HFFc6 (cell line): ENCODE measurements at regions not wholly inside any gene's neighbourhood (a gene's known extent, or its start where the extent isn't known, plus 50 kb on each side); places are given as distances from the start of the nearest gene placed in this dataset.
"Not testable (repeated sequence)": the region's sequence is repeated elsewhere in the genome, so short reads cannot be mapped to it uniquely, and the experiment has no call there.

Experiments
- DNase-seq: peaks from one replicate; pipeline ENCODE4 v3.0.0-alpha.2; 2018
- H3K27ac Mint-ChIP-seq: 2 replicates; pipeline ENCODE4 v1.8.0; 2020; ENCODE audit warnings: mild to moderate bottlenecking, mixed read lengths
- H3K27me3 Mint-ChIP-seq: 2 replicates; pipeline ENCODE4 v1.8.0; 2021; ENCODE audit warnings: mild to moderate bottlenecking, moderate library complexity, mixed read lengths; ENCODE audit not compliant: insufficient read depth
- H3K36me3 Mint-ChIP-seq: 2 replicates; pipeline ENCODE4 v1.8.0; 2021; ENCODE audit warnings: low read depth, mixed read lengths
- H3K4me1 Mint-ChIP-seq: 2 replicates; pipeline ENCODE4 v1.8.0; 2020; ENCODE audit warnings: low read depth, mixed read lengths
- H3K4me3 Mint-ChIP-seq: 2 replicates; pipeline ENCODE4 v1.8.0; 2020; ENCODE audit warnings: mild to moderate bottlenecking, moderate library complexity, mixed read lengths
- H3K9me3 Mint-ChIP-seq: 2 replicates; pipeline ENCODE4 v1.8.0; 2020; ENCODE audit warnings: mild to moderate bottlenecking, mixed read lengths
- CTCF ChIP-seq: fragments of 200-600 bp; sonication (generic); IDR thresholded peaks from 2 replicates; pipeline ENCODE4 v1.5.0; 2021; ENCODE audit warnings: antibody characterized with exemption, mild to moderate bottlenecking

GRCh38 chr15:77901921-77902750 lies 175.4 kb downstream of the TBC1D2B start:
- DNase-seq = no peak
- no peak overlapping the region for H3K27ac Mint-ChIP-seq
- H3K27me3 Mint-ChIP-seq = peaks cover 14% of the 10 kb centered on the region
- no peak overlapping the region for H3K4me3 Mint-ChIP-seq
- TF ChIP-seq CTCF = peak; percentile 55
- H3K9me3 Mint-ChIP-seq = no peaks in the 10 kb centered on the region
- no peaks in the 10 kb centered on the region for H3K4me1 Mint-ChIP-seq
- H3K36me3 Mint-ChIP-seq = no peaks in the 10 kb centered on the region

GRCh38 chr15:77901251-77901881 lies 176.1 kb downstream of the TBC1D2B start:
- Mint-ChIP-seq H3K4me1 (no peaks in the 10 kb centered on the region), H3K4me3 (no peak overlapping the region), H3K36me3 (no peaks in the 10 kb centered on the region), H3K9me3 (no peaks in the 10 kb centered on the region), H3K27ac (no peak overlapping the region), H3K27me3 (peaks cover 12% of the 10 kb centered on the region)
- no peak for DNase-seq
- no peak for TF ChIP-seq CTCF

GRCh38 chr15:77900331-77900963 lies 177.1 kb downstream of the TBC1D2B start:
- not testable (repeated sequence) for H3K4me1 Mint-ChIP-seq, H3K27ac Mint-ChIP-seq, H3K36me3 Mint-ChIP-seq, H3K4me3 Mint-ChIP-seq, H3K9me3 Mint-ChIP-seq, DNase-seq
- H3K27me3 Mint-ChIP-seq = peaks cover 12% of the 10 kb centered on the region
- peak; percentile 79 for TF ChIP-seq CTCF

GRCh38 chr15:77899776-77900175 lies 177.7 kb downstream of the TBC1D2B start:
- H3K36me3 Mint-ChIP-seq, DNase-seq, H3K27ac Mint-ChIP-seq, H3K4me1 Mint-ChIP-seq, H3K9me3 Mint-ChIP-seq, H3K4me3 Mint-ChIP-seq, H3K27me3 Mint-ChIP-seq: not testable (repeated sequence)

GRCh38 chr15:77898811-77899730 lies 178.4 kb downstream of the TBC1D2B start:
- no peak for DNase-seq
- Mint-ChIP-seq H3K4me3 (no peak overlapping the region), H3K36me3 (no peaks in the 10 kb centered on the region), H3K9me3 (no peaks in the 10 kb centered on the region), H3K27me3 (peaks cover 5% of the 10 kb centered on the region), H3K4me1 (no peaks in the 10 kb centered on the region), H3K27ac (no peak overlapping the region)
- no peak for TF ChIP-seq CTCF
